Neural crest cell (in vitro differentiated cells): ENCODE measurements at regions not wholly inside any gene's neighbourhood (a gene's known extent, or its start where the extent isn't known, plus 50 kb on each side); places are given as distances from the start of the nearest gene placed in this dataset.

Source experiments
- DNase-seq: peaks from one replicate; pipeline ENCODE4 v3.0.0; 2021; ENCODE audit warnings: low read depth, mixed read lengths, low spot score
- H3K27ac Mint-ChIP-seq: one replicate; pipeline ENCODE4 v1.8.0; 2021; ENCODE audit warnings: mild to moderate bottlenecking, mixed read lengths; ENCODE audit not compliant: unreplicated experiment
- H3K27me3 Mint-ChIP-seq: 2 replicates; pipeline ENCODE4 v1.8.0; 2021; ENCODE audit warnings: low read depth, mild to moderate bottlenecking, mixed read lengths
- H3K36me3 Mint-ChIP-seq: 2 replicates; pipeline ENCODE4 v1.8.0; 2021; ENCODE audit warnings: low read depth, mild to moderate bottlenecking, mixed read lengths
- H3K4me1 Mint-ChIP-seq: 2 replicates; pipeline ENCODE4 v1.8.0; 2021; ENCODE audit warnings: mixed read lengths
- H3K4me3 Mint-ChIP-seq: one replicate; pipeline ENCODE4 v1.8.0; 2021; ENCODE audit warnings: mild to moderate bottlenecking, mixed read lengths
- H3K9me3 Mint-ChIP-seq: 2 replicates; pipeline ENCODE4 v1.8.0; 2021; ENCODE audit warnings: mixed read lengths
- CTCF ChIP-seq: fragments of 200-600 bp; sonication (generic); conservative IDR thresholded peaks from 2 replicates; pipeline ENCODE4 v1.5.0; 2021; ENCODE audit warnings: antibody characterized with exemption, mild to moderate bottlenecking

GRCh38 chr12:130247634-130248237 lies 85.5 kb downstream of the FZD10 start:
- peaks cover 6% of the 10 kb centered on the region for H3K36me3 Mint-ChIP-seq

GRCh38 chr12:130249376-130249775 lies 87.1 kb downstream of the FZD10 start:
- no peak overlapping the region for H3K4me3 Mint-ChIP-seq
- H3K27me3 Mint-ChIP-seq, result peaks cover 5% of the 10 kb centered on the region
- TF ChIP-seq CTCF, result no peak
- no peak overlapping the region for H3K27ac Mint-ChIP-seq
- peaks cover 19% of the 10 kb centered on the region for H3K4me1 Mint-ChIP-seq
- H3K36me3 Mint-ChIP-seq, result peaks cover 6% of the 10 kb centered on the region
- DNase-seq, result no peak
- H3K9me3 Mint-ChIP-seq, result peaks cover 14% of the 10 kb centered on the region

More at GRCh38 chr12:130247634-130248237, 85.5 kb downstream of the FZD10 start:
- Mint-ChIP-seq H3K9me3 (peaks cover 9% of the 10 kb centered on the region), H3K4me3 (no peak overlapping the region), H3K4me1 (peaks cover 5% of the 10 kb centered on the region), H3K27me3 (peaks cover 3% of the 10 kb centered on the region), H3K27ac (no peak overlapping the region)
- DNase-seq, result no peak
- no peak for TF ChIP-seq CTCF

DNA sequence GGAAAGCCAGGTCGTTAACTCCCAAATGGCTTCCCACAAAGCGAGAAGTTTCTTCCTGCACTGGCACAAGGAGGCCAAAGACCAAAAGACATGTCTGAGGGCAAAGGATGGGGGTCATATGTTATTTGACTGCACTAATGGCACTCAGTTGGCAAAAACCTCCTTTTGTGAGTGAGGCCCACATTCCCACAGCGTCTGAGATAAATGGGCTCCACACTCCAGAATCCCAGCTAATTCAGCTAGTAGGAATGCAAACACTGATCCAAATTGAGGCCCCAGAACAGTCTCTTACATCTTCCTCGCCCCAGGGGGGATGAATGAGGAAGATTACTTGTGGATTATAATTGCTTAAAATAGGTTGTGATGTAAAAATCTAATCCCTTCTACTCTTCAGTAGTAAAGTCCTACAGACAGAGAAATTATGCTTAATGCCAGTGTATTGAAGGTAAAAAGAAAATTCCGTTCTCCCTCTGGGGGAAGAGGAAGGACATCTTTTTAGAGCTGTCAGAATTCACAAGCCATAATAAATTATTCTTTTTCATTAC lies 86.4 kb upstream of the PIWIL1 start:
- no peak for DNase-seq
- TF ChIP-seq CTCF, result no peak
- H3K36me3 Mint-ChIP-seq, result peaks cover 8% of the 10 kb centered on the region
- no peak overlapping the region for H3K4me3 Mint-ChIP-seq
- H3K27ac Mint-ChIP-seq, result no peak overlapping the region
- H3K27me3 Mint-ChIP-seq, result peaks cover 5% of the 10 kb centered on the region
- peaks cover 14% of the 10 kb centered on the region for H3K9me3 Mint-ChIP-seq
- H3K4me1 Mint-ChIP-seq, result peaks cover 25% of the 10 kb centered on the region

DNA sequence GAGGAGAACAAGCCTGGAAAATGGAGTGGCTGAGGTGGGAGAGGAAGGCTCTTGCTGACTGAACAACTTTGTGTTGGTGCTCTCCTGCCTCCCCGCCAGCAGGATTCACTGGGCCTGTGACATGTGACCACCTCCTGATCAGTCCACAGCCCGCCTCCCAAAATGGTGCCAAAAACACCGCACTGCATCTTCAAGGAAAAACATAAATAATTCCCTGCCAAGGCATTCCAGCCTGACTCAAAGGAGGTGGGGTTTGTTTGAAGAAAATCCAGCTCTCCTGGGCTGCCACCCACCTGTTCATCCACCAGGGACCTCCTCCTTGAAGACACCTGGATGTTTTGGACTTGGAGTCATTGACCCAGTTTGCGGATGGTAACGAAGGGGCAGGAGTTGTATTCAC lies 83.8 kb upstream of the PIWIL1 start:
- H3K4me3 Mint-ChIP-seq, result no peak overlapping the region
- peaks cover 2% of the 10 kb centered on the region for H3K27me3 Mint-ChIP-seq

DNA sequence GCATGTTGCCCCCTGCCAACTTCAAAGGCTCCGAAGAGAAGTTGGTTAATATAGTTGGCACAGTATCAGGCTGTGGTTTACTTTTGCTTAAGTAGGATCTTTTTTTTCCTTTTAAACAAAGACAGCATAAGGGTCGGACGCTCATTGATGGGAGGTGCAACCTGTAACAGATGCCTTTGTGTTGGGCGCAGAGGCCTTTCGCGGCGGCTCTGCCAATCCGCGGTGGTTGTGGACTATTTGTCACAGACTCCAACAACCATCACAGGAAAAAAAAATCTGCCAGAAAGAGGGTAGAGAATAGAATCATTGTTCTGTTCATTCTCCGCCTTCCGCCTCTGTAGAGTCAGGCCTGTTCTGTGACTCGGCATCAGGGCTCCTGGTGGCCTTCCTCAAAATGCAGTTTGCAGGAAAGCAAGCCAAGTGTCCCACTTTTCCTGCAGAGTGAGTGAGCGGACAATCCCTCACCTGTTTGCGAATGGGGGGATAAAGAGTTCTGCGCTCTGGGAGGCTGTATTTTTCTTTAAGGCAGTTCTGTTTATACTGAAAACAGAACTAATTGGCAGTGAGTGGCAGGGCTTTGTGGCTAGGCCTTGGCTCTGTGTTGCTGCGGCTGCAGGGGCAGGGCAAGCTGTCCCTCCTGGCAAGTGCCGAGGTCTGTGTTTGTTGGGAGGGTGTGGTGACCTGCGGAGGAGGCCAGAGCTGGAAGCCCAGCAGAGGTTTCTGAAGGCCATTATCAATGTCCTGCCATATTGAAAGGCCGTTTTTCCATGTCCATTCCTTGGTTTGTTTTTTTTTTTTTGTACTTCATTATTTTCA lies 83.0 kb upstream of the PIWIL1 start:
- Mint-ChIP-seq H3K9me3 (peaks cover 12% of the 10 kb centered on the region), H3K36me3 (peaks cover 2% of the 10 kb centered on the region)
- TF ChIP-seq CTCF, result no peak

More for the DNA sequence above, 83.8 kb upstream of the PIWIL1 start:
- no peak for TF ChIP-seq CTCF
- Mint-ChIP-seq H3K27ac (peak overlapping the region; percentile 29), H3K9me3 (peaks cover 8% of the 10 kb centered on the region), H3K36me3 (peaks cover 2% of the 10 kb centered on the region), H3K4me1 (peaks cover 25% of the 10 kb centered on the region)
- no peak for DNase-seq

More for the DNA sequence above, 83.0 kb upstream of the PIWIL1 start:
- H3K4me3 Mint-ChIP-seq, result no peak overlapping the region
- peaks cover 25% of the 10 kb centered on the region for H3K4me1 Mint-ChIP-seq
- DNase-seq, result peak; percentile 5
- peak overlapping the region; percentile 95 for H3K27ac Mint-ChIP-seq
- peaks cover 7% of the 10 kb centered on the region for H3K27me3 Mint-ChIP-seq
